GM19438 (cell line): ENCODE measurements at regions not wholly inside any gene's neighbourhood (a gene's known extent, or its start where the extent isn't known, plus 50 kb on each side); places are given as distances from the start of the nearest gene placed in this dataset.
"Not testable (repeated sequence)": the region's sequence is repeated elsewhere in the genome, so short reads cannot be mapped to it uniquely, and the experiment has no call there.

Experiments used
- ATAC-seq: cut with Tn5 transposase; IDR thresholded peaks from one replicate; pipeline ENCODE4 v1.9.1; 2021; ENCODE audit warnings: low read depth; ENCODE audit not compliant: unreplicated experiment

DNA sequence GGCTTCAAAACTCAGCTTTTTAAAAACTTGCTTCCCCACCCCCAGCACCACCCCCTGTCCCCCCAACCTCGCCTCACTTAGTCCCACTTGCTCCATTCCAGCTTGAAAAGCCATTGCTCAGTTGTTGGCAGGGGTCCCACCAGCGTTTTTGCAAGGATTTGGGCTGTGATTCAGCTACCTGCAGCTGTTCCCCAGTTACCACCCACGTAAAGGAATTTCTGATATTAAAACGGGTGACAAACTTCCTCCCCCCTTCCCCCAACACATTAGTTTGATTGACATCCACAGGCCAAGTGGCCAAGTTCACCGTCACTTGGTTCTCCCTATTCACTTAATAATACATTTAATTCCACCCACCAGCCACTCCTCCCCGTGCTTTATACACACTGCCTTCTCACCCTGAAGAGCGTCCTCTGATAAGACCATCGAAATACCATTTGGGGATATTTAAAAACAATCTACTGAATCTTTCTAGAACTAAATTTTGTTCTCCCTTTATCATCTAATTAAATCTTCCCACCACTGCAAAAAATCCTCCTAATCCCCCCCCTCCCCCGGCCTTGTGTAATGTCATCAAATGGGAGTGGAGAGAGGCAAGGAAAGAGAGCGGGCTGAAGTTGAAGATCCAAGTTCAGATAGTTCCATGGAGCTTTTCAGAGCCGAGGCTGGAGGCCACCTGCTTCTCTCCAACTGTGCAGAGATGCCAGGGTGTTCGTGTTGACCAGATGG, 55.1 kb downstream of the SOX9 start:
- ATAC-seq: no peak

DNA sequence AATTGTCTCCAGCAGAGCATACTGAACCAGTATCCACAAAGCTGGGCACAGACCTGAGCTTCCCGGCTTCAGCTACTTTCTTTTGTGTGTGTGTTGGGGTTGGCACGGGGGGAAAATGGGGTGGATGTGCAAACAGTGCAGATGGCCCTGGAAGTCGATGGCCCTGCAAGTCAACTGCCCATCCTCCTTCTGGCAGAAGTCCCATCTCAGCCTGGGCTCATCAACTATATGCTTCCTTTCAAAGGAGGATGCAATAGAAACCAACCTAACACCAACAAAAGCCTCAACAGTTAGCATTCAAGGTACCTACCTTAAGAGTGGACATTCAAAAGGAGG, 55.7 kb downstream of the SOX9 start:
- no peak for ATAC-seq

DNA sequence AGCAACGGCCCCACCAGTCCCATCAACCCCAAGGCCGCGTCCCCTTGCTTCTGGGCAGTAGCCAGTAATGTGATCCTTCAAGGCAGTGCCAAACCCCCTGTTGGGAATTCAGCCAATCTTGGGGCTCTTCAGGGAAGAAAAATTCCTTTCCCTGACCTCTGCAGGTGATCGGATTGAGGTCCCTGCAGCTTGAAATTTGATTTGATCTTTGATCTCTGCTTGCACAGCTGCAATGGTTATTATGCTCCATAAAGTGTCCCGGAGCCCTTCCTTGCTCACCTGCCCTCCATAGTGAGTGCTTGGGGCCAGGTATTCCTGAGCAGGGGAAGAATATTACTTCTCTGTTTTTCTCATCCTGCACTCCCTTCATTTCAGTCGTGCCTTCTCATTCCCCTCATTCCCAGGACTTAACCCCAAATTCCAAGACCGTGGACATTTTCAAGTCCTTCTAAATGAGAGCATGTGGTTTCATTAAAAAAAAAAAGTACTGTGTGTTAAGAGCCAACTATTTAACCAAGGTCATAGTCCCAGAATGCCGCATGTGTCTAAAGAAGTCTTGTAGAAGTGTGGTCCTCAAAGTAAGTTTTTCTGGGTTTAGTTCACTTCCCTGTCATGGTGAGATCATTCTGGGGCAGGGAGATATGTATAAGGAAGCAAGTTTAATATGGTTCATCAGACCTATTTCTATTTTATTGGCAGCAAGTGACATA, 56.3 kb downstream of the SOX9 start:
- ATAC-seq: no peak

DNA sequence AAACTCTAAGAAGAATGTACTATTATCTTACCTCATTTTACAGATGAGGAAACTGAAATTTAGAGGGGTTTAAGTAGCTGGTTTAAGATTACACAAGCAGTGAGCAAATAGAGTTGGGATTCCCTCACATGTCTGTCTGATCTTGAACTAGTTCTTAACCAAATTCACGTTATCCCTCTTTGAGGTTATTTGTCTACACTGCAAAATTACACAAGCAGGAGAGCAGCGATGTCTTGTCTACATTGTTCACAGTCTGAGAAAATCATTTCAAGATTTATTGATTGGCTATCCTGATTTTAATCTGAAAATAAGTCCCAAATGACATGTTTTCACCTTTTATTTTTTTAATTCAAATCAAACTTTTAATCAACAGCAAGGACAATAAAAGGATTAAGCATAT, 56.9 kb downstream of the SOX9 start:
- no peak for ATAC-seq

DNA sequence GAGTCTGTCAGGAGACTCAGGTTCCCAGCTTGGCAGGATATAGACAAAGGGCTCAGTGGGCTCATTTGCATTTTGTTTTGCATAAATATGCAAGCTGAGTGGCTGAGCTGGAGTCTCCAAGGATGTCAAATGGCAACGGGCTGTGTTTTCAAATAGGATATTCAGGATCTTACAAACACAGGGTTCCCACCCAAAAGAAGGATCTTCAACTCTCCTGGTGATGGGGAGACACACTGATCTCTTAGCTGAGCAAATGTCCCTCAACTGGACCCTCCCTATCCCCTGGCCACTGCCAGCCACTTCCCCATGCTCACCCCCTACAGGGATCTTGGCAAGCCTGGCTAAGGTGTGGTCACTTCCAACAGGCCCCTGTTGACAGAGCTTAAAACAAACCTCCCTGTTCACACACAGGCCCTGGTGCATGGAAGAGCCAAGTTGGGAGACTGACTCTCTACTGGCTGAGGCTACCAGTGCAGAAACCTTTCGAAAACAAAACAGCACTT, 61.6 kb downstream of the SOX9 start:
- no peak for ATAC-seq

DNA sequence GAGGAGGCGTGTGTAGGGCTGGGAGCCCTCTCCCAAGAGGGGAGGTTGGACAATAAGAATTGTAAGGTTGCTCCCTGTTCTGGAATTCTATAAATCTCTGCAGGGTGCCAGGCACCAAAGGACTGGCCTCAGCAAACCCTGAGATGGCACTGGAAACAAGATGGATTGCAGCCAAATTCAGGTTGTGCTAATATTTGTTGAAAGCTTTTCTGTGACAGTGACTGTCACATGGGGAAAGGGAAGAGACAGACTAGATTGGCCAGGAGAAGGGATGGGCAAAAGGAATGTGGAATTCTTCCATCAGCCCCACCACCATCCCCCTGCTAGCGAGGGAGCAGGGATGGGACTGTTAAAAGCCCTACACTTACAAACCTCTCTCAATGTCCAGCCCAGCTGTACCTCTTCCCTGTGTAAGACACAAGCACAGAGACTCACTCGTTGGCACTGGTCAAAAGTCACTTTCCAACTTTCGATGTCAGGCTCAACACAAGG, 62.4 kb downstream of the SOX9 start:
- no peak for ATAC-seq

DNA sequence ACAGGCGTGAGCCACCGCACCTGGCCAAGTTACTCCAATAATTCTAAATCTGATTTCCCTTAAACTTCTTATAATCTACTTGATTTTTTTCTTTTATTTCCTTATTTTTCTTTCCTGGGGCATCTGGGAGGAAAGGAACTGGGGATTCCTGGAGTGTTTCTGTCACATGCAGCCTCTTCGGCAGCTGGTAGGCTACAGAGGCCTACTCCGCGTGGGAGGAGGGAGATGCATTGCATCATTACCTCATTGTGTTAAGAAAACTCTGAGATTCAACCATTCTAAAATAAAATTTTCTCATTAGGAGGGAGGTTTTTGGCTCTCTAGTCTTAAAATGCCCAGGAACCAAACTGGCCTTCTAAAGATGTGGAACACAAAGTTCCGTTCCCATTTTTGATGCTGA, 64.0 kb downstream of the SOX9 start:
- ATAC-seq: no peak

DNA sequence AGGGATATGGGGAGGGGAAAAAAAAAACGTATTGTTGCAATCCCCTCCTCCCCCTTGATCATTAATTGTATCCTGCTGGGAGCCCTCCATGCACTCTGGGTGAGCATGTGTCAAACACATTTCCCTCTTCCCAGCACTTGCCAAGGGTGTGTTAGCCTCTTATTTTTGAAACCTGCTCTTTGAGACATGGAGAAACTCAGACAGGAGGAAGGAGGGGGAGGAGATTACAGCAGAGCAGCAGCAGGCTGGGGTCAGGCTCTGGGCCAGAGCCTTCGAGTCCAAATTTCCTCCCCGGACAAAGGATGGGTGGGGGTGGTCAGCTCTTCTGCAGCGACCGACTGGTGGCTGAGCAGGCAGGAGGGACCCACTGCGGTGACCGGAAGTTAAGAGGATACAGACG, 64.7 kb downstream of the SOX9 start:
- ATAC-seq: no peak

DNA sequence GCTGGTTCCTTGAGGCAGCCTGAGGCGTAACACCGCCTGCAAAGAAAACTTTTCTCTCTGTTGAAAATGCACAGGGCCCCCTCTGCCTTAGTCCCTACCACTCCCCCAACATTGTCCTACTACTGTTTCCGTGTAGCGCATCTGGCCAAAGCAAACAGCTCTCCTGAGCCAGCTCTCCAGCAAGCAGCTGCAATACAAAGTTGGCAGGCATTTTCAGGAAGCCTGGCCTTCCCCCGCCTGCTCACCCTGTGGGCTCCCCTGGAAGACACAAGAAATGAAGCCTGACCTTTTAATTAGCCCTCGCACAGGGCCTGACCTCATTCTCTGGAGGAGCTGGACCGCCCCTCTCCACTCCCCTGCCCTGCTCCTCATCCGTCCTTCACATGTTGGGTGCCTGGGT, 66.7 kb downstream of the SOX9 start:
- ATAC-seq: no peak

DNA sequence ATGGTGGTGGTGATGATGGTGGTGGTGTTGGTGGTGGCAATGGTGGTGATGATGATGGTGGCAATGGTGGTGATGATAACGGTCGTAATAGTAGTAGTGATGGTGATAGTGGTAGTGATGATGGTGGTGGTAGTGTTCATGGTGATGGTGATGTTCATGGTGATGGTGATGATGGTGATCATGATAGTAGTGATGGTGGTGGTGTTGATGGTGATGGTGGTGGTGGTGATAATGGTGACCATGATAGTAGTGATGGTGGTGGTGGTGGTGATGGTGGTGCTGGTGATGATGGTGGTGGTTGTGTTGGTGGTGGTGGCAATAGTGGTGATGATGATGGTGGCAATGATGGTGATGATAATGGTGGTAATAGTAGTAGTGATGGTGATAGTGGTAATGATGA, 68.0 kb downstream of the SOX9 start:
- no peak for ATAC-seq

DNA sequence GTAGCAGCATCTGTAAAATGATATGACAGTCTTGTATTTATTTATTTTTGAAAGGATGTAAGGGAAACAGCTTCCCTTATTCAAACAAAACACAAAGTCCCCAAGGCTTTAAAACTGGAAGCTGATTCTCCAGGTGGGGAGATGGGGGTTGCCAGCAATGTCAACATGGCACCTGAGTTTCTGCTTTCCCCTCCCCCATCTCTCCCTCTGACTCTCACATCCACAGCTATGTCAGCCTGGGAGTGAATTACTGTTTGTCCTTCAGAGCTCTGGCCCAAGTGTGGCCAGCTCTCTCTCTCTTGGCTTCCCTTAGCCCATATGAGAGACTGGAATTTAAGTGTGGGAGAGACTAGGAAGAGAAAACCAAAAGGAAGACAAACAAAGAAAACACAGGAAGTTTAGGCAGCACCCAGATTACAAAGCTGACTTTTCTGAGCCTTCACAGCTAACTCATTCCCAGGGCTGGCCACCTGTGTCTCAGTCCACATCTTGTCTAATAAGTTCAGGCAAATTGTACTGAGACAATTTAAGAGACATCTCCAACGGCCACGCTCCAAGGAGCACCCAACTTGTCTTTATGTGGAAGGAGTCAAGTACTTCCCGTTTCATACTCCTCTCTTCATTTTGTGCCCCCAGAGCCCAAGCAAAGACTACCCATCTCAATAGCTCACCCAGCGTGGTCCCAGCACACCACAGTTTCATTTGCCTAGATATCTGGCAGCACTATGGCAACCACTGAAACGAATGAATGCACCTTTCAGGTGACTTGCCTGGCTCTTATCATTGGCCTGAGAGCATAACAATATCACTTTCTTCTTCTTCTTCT, 69.2 kb downstream of the SOX9 start:
- ATAC-seq: no peak

DNA sequence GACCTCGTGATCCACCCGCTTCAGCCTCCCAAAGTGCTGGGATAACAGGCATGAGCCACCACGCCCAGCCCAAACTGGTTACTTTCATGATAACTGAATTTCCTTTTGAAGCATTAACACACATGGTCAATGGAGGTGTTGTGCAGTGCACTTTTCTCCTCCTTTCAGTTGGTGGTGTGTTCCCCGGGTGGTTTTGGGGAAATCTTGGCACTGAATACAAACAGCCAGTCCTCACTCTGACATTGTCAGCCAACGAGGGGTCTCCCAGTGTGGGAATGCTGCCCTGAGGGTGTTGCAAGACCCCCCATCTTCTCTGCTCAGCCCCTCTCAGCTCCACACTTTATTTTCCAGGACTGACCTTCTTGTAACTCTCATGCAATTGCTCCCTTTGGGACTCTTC, 70.5 kb downstream of the SOX9 start:
- no peak for ATAC-seq

DNA sequence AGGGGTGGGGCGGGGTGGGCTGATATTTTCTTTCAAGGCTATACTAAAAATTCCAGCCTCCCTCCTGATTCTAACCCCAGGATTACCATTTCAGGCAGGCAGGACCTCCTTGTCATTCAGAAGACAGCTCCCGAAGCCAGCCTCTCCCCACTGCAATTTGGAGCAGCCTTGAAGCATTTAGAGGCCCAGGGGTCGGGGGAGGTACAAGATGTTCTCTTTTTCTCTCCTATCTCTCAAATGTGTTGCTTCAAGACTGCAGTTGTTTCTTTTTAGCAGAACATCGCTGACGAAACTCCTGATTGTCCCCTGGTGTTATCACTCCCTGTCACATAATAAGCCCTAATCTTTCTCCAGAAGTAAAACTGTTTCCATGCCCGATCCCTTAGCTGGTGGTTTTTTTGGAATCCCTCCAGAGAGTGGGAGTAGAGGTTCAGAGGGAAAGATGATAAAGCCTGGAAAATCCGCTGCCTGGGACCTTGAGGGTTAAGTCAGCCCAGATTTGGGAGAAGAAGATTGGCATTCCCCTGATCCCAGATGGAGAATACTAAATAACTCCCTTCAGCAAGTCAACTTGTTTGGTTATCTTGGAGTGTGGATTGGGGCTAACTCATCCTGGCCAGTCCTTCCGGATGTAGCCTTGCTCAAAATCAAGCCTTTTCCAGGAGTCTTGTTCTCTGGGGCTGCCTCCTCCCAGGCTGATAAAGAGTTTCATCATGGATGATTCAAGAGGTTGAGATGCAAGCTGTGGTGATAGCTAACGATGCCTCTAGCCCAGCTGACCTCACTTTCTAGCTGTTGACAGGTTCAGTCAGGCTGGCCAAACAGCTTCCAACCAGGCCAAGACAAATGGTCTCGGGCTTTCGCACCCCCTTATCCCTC, 71.3 kb downstream of the SOX9 start:
- no peak for ATAC-seq

DNA sequence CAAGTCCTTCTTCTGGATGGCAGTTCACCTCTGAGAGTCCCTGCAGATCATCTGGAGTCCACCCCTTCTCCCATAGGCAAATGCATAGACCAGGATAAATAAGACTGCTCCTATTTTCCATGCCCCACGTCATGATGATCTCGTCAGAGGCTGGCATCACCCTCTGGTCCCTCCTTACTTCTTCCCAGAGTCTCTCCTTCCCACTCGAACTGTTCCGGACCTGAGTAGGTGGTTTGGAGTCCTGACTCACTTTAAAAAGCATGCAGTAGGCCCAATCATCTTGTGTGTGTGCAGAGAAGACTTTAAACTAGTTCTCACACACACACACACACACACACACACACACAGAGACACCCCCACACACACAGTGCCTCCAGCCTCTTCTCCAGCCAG, 72.0 kb downstream of the SOX9 start:
- ATAC-seq: no peak

DNA sequence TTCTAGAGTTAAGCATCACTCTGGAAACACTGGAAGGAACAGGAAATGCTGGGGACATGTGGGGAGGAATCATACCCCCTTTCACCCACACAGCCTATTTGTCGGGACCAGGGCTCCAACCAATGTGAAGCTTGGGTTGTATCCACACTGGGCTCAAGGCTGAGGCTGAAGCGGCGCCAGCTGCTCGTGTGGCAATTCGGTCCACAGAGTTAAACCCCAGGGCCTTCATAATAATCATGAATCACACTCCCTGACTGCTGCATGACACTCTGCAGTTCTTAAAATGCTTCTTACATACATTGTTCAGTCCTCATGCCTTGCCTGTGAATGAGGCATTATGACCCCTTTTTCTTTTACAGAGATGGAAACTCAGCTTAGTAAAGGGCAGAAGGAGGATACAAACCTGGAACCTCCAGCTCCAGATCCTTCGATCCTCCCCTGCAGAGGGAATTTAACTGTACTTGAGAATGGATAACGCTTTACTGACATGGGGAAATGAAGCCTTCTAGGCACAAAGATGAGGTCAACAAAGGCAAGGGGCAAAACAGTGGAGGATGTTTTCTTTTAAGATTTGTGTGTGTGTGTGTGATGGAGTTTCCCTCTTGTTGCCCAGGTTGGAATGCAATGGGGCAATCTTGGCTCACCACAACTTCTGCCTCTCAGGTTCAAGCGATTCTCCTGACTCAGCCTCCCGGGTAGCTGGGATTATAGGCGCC, 72.7 kb downstream of the SOX9 start:
- no peak for ATAC-seq

DNA sequence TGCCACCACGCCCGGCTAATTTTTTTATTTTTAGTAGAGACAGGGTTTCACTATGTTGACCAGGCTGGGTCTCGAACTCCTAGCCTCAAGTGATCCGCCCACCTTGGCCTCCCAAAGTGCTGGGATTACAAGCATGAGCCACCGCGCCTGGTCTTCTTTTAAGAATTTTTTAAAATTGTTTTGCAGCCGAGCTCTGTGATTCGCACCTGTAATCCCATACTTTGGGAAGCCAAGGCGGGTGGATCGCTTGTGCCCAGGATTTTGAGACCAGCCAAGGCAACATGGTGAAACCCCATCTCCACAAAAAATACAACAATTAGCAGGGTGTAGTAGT, 73.3 kb downstream of the SOX9 start:
- not testable (repeated sequence) for ATAC-seq

DNA sequence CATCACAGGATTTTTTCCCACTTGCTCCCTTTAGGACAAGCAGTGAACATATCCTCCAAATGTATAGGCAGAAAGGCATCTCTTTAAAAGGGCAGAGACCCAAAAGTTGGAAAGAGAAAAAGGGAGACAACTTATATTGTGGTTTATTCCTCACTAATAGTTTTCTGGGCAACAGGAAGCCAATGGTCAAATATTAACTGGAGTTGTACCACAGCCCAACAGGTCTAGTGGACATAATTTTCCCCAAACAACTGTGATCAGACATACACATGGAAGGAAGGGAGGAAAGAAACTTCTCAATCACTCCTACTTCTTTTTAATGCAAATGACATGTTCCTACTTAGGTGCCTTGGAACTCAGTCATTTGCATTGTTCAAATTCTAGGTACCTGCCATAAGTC, 78.4 kb downstream of the SOX9 start:
- ATAC-seq: no peak

DNA sequence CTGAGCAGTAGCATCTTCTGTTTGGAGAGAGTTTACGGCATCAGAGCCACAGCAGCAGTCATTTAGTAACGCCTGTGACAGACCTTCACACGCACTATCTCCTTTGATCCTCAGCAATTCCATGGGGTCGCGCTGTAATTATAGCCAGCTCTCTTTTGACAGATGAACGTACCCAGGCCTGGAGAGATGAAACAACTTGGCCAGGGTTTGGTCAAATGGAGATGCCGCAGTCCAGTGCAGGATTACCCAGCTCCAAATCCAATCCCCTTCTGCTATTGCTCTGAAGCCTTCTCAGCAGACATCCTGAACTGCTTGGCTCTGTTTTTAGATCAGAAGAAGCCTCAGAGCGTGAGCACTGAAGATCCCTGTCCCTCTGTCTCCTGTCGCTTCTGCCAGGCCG, 83.9 kb downstream of the SOX9 start:
- no peak for ATAC-seq

DNA sequence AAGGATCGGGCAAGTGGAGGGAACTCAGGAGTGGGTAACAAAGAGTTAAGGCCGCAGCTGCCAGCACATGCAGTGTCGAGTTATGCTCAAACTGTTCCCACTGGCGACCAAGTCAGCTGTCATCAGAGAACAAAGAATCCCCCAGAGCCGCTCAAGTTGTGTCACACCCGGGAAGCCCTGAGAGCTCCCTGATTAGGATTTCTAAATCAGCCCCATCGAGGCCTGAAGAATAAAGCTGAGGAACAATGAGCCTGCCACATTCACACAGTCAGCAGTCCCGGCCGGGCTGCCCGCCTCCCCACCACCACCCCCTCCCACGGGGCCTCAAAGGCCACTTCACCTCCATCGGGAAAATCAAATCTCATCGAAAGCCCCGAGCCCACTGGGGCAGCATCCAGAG, 84.5 kb downstream of the SOX9 start:
- ATAC-seq: no peak

DNA sequence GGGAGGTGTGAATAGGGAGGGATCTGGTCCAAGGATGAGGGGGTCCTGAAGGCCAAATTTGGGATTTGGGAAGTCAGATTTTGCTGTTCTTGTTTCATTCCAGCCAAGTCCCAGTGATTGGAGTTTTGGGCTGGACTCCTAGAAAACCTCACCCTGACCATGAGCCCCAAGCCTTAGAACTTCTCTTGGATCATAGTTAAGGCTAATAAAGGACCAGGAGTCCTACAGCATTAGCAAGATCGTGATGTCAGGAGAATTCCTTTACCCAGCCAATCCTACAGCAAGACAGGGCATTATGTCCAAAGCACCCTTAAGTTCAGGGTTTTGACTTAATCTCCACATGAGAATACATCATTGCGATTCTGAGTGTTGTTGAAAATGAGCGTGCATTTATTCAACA, 85.0 kb downstream of the SOX9 start:
- no peak for ATAC-seq
